Heart left ventricle (tissue), 16 donors: ENCODE measurements at regions not wholly inside any gene's neighbourhood (a gene's known extent, or its start where the extent isn't known, plus 50 kb on each side); places are given as distances from the start of the nearest gene placed in this dataset.
A peak's percentile ranks its signal among the peaks of the same experiment; 100 is the strongest.

ENCODE experiments used
- ATAC-seq, 4 donors: fragments of 200-7000 bp; cut with Tn5 transposase; one replicate each; pipeline ENCODE4 v1.9.1; 2020 to 2022; ENCODE audit warnings: moderate library complexity in 4 of 4, mild to moderate bottlenecking in 3 of 4, moderate number of reproducible peaks in 1 of 4
- DNase-seq, 5 donors: peaks; one replicate each; pipeline ENCODE4 v3.0.0-alpha.2; 2020
- H3K27ac ChIP-seq, 12 donors: fragments of 200-600 bp; sonication (generic) in 4 of 12; one replicate each; pipeline versions ENCODE4 v1.5.0 to v1.8.0; 2016 to 2022; ENCODE audit warnings: mild to moderate bottlenecking in 2 of 12
- H3K27me3 ChIP-seq, 9 donors: fragments of 200-600 bp; sonication (generic) in 2 of 9; one replicate each; pipeline versions ENCODE4 v1.5.1 to v1.8.0; 2016 to 2022; ENCODE audit warnings: mild to moderate bottlenecking in 3 of 9
- H3K36me3 ChIP-seq, 9 donors: fragments of 200-600 bp; sonication (generic) in 2 of 9; one replicate each; pipeline versions ENCODE4 v1.5.0 to v1.8.0; 2018 to 2022; ENCODE audit warnings: mild to moderate bottlenecking in 2 of 9
- H3K4me1 ChIP-seq, 12 donors: fragments of 200-600 bp; sonication (generic) in 4 of 12; one replicate each; pipeline versions ENCODE4 v1.5.0 to v1.8.0; 2016 to 2022; ENCODE audit warnings: mild to moderate bottlenecking in 3 of 12
- H3K4me3 ChIP-seq, 12 donors: fragments of 200-600 bp; sonication (generic) in 4 of 12; one replicate each; pipeline versions ENCODE4 v1.5.0 to v1.8.0; 2017 to 2022; ENCODE audit warnings: mild to moderate bottlenecking in 9 of 12, moderate library complexity in 4 of 12
- H3K9me3 ChIP-seq, 12 donors: fragments of 200-600 bp; sonication (generic) in 4 of 12; one replicate each; pipeline versions ENCODE4 v1.5.0 to v1.8.0; 2016 to 2022; ENCODE audit warnings: mild to moderate bottlenecking in 1 of 12
- POLR2A ChIP-seq, 2 donors: fragments of 450-650 bp; IDR thresholded peaks; one replicate each; pipeline ENCODE4 v1.6.1; 2017; ENCODE audit warnings: antibody characterized with exemption in 2 of 2, mild to moderate bottlenecking in 2 of 2, moderate library complexity in 2 of 2
- WGBS, 4 donors: extraction: QIAGEN DNeasy Blood & Tissue Kit in 2 of 4; methylation state at CpG; one replicate each; pipeline versions ENCODE4 v1.1.5 to v1.1.7; 2013 to 2018; 5-methylcytosine and 5-hydroxymethylcytosine counted together
- intact Hi-C, 10 donors: fragments of 100-400 bp; cut with DNase I; formaldehyde crosslinking; loops; one replicate each; pipeline versions ENCODE4 v1.11.1 to v1.14.2; 2022
- TF ChIP-seq, protein P1 (sequence below), 12 donors: fragments of 200-600 bp; sonication (generic) in 4 of 12; IDR thresholded peaks; one replicate each; pipeline versions ENCODE4 v1.5.0 to v1.8.0; 2018 to 2022; ENCODE audit warnings: antibody characterized with exemption in 12 of 12, mild to moderate bottlenecking in 5 of 12
- donor health status: ischemic (EF 13 %, LVEDD 7.1; RV severe dilation, severe dysfunction).
- donor health status: healthy with polysubstance abuse.
- donor health status: DM: no; HTN: yes; CAD: no.
- donor health status: DM: no; HTN: no; CAD: no.
- donor health status: ischemic (EF 25% LVEDD 6.9; RV normal size, moderate dysfunction).
- donor health status: ischemic (EF 25% LVEDD 5.7; RV mildly dilated, moderate dysfunction).
- donor health status: healthy.
- donor health status: DM: yes; HTN: yes; CAD: no.
- donor health status: ischemic (EF 35%, LVEDD 5.7; RV mildly dilated, moderate dysfunction).
- donor health status: nonischemic (EF 11% LVEDD 7.7; RV severe dilation, severe dysfunction).
- donor health status: DM: yes; HTN: yes; CAD: no.
- donor health status: PGD.
- donor health status: ischemic (EF 29% LVEDD 5.4; RV normal size, mild dysfunction).
- donor health status: nonischemic (EF 23%, LVEDD 6.1; RV moderate dilation, normal function).

DNA sequence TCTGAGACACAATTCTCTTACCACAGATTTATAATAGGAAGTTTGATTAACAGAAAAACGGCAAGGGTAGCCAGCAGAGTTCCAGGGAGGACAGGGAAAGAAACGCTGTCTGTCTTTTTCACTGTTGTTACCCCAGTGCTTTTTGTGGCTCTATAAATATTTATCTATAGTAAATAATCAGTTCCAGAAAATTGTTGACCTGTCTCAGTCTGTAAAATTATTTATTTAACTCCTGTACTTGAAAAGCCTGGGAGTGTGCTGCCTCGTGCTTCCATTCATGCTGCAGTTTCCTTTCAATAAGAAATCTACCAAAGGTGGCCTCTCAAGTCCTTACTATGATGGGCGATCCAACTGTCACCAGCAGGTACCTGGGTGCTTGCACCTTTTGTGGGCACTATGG is 102.9 kb downstream of the ETAA1 start:
- no peak for DNase-seq
- Histone ChIP-seq H3K27me3 (no peaks in the 10 kb centered on the region), H3K9me3 (no peaks in the 10 kb centered on the region), H3K36me3 (no peaks in the 10 kb centered on the region), H3K4me1 (no peaks in the 10 kb centered on the region), H3K27ac (no peak overlapping the region), H3K4me3 (no peak overlapping the region)
- no peak for ATAC-seq
- 71 to 80% (median 73%) methylated on average over 4 of the region's 4 CpGs for WGBS, 4 donors
- TF ChIP-seq, protein P1, sequence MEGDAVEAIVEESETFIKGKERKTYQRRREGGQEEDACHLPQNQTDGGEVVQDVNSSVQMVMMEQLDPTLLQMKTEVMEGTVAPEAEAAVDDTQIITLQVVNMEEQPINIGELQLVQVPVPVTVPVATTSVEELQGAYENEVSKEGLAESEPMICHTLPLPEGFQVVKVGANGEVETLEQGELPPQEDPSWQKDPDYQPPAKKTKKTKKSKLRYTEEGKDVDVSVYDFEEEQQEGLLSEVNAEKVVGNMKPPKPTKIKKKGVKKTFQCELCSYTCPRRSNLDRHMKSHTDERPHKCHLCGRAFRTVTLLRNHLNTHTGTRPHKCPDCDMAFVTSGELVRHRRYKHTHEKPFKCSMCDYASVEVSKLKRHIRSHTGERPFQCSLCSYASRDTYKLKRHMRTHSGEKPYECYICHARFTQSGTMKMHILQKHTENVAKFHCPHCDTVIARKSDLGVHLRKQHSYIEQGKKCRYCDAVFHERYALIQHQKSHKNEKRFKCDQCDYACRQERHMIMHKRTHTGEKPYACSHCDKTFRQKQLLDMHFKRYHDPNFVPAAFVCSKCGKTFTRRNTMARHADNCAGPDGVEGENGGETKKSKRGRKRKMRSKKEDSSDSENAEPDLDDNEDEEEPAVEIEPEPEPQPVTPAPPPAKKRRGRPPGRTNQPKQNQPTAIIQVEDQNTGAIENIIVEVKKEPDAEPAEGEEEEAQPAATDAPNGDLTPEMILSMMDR (IDR thresholded peaks at IDR 0.05), result no peak
- TF ChIP-seq POLR2A (IDR thresholded peaks at IDR 0.05), result no peak
- intact Hi-C loops, result no loop called here

DNA sequence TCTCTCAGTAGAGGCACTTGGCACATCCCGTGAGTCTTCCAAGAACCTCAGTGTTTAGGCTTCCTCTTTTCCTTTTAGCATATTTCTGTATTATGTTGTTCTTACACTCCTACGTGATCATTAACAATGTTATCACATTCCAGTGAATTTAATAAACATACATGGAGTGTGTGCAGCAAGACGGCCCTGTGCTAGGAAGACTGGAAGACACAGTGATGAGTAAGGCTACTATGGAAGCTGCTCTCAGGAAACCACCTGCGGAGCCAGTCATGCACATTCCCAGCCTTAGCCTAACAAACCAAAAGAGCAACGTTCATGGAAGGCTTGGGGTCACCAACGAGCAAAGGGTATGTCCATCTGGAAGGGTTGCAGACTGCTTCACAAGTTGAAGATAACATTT is 103.4 kb downstream of the ETAA1 start:
- H3K4me1 ChIP-seq, result no peaks in the 10 kb centered on the region
- WGBS, 4 donors, result 70 to 78% (median 74%) methylated on average over 6 of the region's 6 CpGs
- no peak overlapping the region for H3K27ac ChIP-seq
- DNase-seq, result no peak
- ATAC-seq, result no peak
- TF ChIP-seq, protein P1 (IDR thresholded peaks at IDR 0.05), result no peak
- no peak for TF ChIP-seq POLR2A (IDR thresholded peaks at IDR 0.05)
- no peaks in the 10 kb centered on the region for H3K9me3 ChIP-seq
- H3K36me3 ChIP-seq, result no peaks in the 10 kb centered on the region
- intact Hi-C loops, result no loop called here
- no peaks in the 10 kb centered on the region for H3K27me3 ChIP-seq
- H3K4me3 ChIP-seq, result no peak overlapping the region

DNA sequence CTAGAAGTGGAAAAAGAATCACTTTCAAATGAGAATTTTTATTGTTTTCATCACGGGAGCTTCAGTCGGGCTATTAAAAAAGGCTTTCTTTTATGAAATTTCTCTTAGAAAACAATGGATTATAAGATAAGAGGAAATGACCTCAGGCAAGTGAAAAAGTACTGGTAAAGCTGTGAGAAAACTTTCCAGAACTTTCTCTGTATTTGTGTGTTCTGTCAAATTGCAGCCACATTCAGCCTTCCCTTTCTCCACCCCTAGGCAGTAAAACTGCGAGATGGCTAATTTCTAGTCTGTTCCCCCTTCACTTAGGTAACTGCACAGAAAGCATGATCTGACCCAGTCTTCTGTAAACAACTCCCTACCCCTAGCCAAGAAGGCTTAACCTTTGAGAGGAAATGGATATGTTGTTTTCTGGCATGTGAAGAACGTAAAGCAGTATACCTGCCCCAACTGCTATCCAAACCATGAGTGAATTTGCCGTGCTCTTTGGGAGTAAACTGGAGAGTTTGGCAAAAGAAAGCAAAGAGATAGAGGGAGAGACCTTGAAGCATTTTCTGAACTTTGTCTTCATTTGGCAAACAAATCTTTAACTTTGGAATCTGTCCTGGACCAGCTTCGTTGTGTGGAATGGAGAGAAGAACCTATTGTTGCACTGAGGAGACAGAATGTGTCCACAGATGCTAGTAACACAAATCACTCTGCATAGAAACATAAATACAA is 105.4 kb downstream of the ETAA1 start:
- peak overlapping the region in 2 of 12 donors; percentile 26 to 67 for H3K27ac ChIP-seq
- WGBS, 4 donors, result 63 to 77% (median 69%) methylated on average over 6 of the region's 6 CpGs
- ATAC-seq, result no peak

DNA sequence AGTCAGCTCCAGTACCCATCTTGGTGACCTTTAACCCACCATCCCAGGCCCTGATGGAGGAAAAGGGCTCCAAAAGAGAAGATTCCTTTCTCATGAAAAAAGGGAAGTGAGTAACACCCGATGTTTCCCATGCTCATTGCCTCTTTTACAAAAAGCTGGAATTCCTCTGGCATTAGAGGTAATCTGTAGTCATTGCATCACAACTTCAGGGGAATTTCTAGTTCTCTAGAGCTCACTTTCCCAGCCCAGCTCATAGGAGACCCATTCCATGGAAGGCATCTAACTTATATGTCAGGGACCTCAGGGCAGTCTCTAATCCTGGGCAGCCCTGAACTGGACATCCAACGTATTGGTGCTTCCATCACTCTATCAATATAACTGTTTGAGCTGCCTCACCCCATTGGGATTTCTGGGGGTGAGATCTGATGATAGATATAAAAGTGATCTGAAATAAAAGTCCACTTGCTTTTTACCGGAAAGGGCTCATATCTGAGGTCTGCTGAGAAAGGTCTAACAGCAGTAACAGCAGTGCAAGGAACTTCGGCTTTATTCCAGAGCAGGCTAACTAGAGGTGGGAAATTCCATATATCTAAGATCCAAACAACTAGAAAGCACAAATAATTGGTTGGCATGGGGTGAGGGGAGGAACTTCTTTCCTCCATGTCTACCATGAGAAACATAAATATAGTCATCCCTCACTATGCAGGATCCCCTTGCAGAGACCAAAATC is 106.1 kb downstream of the ETAA1 start:
- DNase-seq (no peak), ATAC-seq (peak in 1 of 4 donors; percentile 75)
- intact Hi-C loops, result no loop called here
- no peaks in the 10 kb centered on the region for H3K36me3 ChIP-seq
- H3K27me3 ChIP-seq, result no peaks in the 10 kb centered on the region
- no peaks in the 10 kb centered on the region for H3K9me3 ChIP-seq
- 70 to 84% (median 80%) methylated on average over 4 of the region's 4 CpGs for WGBS, 4 donors
- no peak overlapping the region for H3K4me3 ChIP-seq
- no peaks in the 10 kb centered on the region for H3K4me1 ChIP-seq
- TF ChIP-seq POLR2A (IDR thresholded peaks at IDR 0.05), result no peak
- TF ChIP-seq, protein P1 (IDR thresholded peaks at IDR 0.05), result no peak
- H3K27ac ChIP-seq, result peak overlapping the region in 2 of 12 donors; percentile 26 to 67

More for the DNA sequence above, 105.4 kb downstream of the ETAA1 start:
- no peak overlapping the region for H3K4me3 ChIP-seq
- TF ChIP-seq POLR2A (IDR thresholded peaks at IDR 0.05), result no peak
- TF ChIP-seq, protein P1 (IDR thresholded peaks at IDR 0.05), result no peak
- no peak for DNase-seq
- no peaks in the 10 kb centered on the region for H3K27me3 ChIP-seq
- intact Hi-C loops, result no loop called here
- H3K4me1 ChIP-seq, result no peaks in the 10 kb centered on the region
- no peaks in the 10 kb centered on the region for H3K36me3 ChIP-seq
- no peaks in the 10 kb centered on the region for H3K9me3 ChIP-seq
